Type B pancreatic cell (in vitro differentiated cells): ENCODE measurements at regions not wholly inside any gene's neighbourhood (a gene's known extent, or its start where the extent isn't known, plus 50 kb on each side); places are given as distances from the start of the nearest gene placed in this dataset.

ENCODE experiments used
- DNase-seq: peaks from one replicate; pipeline ENCODE4 v3.0.0; 2021; ENCODE audit warnings: mixed read lengths; ENCODE audit not compliant: unreplicated experiment; ENCODE audit errors: extremely low spot score
- H3K27ac Mint-ChIP-seq: 2 replicates; pipeline ENCODE4 v1.8.0; 2021; ENCODE audit warnings: mild to moderate bottlenecking, mixed read lengths
- H3K27me3 Mint-ChIP-seq: 2 replicates; pipeline ENCODE4 v1.8.0; 2021; ENCODE audit warnings: mixed read lengths
- H3K36me3 Mint-ChIP-seq: 2 replicates; pipeline ENCODE4 v1.8.0; 2021; ENCODE audit warnings: mixed read lengths
- H3K4me1 Mint-ChIP-seq: one replicate; pipeline ENCODE4 v1.8.0; 2021; ENCODE audit warnings: mixed read lengths; ENCODE audit not compliant: unreplicated experiment
- H3K4me3 Mint-ChIP-seq: 2 replicates; pipeline ENCODE4 v1.8.0; 2021; ENCODE audit warnings: mild to moderate bottlenecking, mixed read lengths
- H3K9me3 Mint-ChIP-seq: 2 replicates; pipeline ENCODE4 v1.8.0; 2021; ENCODE audit warnings: mixed read lengths
- TF ChIP-seq, protein P1 (sequence below): fragments of 200-600 bp; sonication (generic); conservative IDR thresholded peaks from 2 replicates; pipeline ENCODE4 v1.5.0; 2021; ENCODE audit warnings: antibody characterized with exemption, mild to moderate bottlenecking

DNA sequence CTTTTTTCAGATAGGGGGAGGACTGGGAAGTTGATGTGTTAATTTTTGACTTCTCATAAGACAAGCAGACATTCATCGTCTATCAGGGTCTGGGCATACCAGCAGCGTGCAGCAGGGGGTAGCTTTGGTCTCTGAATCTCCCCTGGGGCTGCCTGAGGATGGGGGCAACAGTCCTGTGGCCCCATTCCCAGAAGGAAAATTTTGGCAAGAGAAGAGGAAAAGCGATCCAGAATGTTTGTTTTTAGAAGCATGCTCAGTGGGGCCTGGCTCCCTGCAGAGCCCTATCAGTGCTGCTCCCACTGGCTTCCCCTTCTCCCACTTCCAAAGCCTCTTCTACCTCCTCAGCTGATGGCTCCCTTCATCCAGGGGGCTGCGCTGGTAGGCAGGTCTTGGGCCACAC, 194.8 kb upstream of the IL12B start:
- Mint-ChIP-seq H3K27ac (no peak overlapping the region), H3K36me3 (no peaks in the 10 kb centered on the region), H3K9me3 (peaks cover 4% of the 10 kb centered on the region), H3K4me3 (no peak overlapping the region), H3K4me1 (no peaks in the 10 kb centered on the region), H3K27me3 (no peaks in the 10 kb centered on the region)
- DNase-seq, result no peak
- TF ChIP-seq, protein P1, sequence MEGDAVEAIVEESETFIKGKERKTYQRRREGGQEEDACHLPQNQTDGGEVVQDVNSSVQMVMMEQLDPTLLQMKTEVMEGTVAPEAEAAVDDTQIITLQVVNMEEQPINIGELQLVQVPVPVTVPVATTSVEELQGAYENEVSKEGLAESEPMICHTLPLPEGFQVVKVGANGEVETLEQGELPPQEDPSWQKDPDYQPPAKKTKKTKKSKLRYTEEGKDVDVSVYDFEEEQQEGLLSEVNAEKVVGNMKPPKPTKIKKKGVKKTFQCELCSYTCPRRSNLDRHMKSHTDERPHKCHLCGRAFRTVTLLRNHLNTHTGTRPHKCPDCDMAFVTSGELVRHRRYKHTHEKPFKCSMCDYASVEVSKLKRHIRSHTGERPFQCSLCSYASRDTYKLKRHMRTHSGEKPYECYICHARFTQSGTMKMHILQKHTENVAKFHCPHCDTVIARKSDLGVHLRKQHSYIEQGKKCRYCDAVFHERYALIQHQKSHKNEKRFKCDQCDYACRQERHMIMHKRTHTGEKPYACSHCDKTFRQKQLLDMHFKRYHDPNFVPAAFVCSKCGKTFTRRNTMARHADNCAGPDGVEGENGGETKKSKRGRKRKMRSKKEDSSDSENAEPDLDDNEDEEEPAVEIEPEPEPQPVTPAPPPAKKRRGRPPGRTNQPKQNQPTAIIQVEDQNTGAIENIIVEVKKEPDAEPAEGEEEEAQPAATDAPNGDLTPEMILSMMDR, result no peak

DNA sequence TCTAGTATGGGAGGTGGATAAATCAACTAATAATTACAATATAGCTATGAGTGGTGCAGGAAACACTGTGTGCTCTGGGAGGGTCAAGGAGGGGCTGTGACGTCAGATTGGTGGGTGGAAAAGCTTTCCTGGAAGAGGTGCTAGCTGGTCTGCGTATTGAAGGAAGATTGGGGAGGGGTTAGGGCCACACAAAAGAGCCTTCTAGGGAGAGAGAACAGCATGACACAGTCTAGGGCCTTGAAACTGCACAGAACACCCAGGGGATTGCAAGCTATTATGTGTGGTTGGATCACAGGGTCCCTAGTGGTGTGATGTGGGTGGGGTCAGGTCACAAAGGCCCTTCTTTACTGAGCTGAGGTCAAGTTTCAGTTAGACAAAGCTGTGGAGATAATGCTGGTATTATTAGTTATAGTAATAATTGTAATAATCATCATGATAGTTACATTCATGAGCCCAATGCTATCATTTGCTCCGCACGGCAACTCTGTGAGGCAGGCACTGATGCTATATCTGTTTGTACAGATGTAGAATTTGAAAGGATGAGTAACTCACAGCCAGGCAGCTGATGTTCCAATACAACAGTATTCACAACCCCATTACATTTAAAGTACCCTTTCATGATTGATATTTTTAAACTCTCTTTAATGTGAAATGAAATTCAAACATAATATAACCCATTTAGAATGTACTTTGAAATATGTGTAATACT, 197.4 kb upstream of the IL12B start:
- TF ChIP-seq, protein P1, result peak; percentile 38
- Mint-ChIP-seq H3K9me3 (peaks cover 4% of the 10 kb centered on the region), H3K27me3 (no peaks in the 10 kb centered on the region), H3K27ac (no peak overlapping the region), H3K4me1 (no peaks in the 10 kb centered on the region), H3K36me3 (no peaks in the 10 kb centered on the region), H3K4me3 (no peak overlapping the region)
- DNase-seq, result no peak

DNA sequence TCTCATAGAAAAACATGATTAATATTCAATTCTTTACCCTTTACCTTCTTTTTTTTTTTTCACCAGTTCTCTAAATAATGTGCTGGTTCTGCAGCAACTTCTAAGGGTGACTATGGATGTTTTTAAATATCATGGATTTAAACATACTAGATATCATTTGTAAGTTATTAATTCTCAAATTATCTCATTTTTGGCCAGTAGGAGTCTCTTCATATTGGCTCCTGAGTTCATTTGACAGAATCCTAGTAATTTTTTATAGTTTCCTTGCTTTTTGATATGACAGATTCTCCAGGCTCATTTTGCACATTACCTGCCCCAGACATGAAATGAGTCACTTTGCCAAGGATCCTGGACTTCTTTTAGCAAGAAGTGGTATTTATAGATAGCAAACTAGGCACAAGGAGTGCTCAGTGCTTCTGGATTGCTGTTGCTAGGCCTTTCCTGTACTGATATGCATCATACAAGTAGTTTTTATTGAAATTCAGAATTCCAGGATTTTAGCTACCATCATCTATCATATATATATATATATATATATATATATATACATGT, 201.3 kb upstream of the IL12B start:
- Mint-ChIP-seq H3K27me3 (no peaks in the 10 kb centered on the region), H3K27ac (no peak overlapping the region), H3K9me3 (peaks cover 4% of the 10 kb centered on the region), H3K4me1 (no peaks in the 10 kb centered on the region), H3K4me3 (no peak overlapping the region), H3K36me3 (no peaks in the 10 kb centered on the region)
- no peak for DNase-seq
- TF ChIP-seq, protein P1, result peak; percentile 37

DNA sequence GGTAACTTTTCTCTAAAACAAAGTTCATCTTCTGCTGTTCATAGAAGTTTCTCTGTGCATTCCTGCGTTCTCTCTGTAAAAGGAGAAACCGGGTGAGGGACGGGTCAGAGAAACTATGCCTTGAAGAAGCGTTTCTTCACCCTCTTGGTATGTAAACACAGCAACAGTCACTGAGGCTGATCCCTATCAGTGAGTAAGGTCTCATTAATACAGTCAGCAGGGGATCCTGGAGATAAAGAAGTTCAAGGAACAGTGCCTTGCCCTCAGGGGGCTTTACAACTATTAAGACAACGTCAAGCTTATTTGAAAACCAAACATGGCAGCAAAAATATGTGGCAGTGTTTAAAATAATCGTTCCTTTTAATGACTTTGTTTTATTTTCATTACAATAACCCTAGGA, 202.9 kb upstream of the IL12B start:
- Mint-ChIP-seq H3K27me3 (no peaks in the 10 kb centered on the region), H3K36me3 (no peaks in the 10 kb centered on the region), H3K27ac (peak overlapping the region; percentile 86), H3K4me1 (no peaks in the 10 kb centered on the region), H3K9me3 (peaks cover 4% of the 10 kb centered on the region), H3K4me3 (peak overlapping the region; percentile 12)
- TF ChIP-seq, protein P1, result no peak
- no peak for DNase-seq

DNA sequence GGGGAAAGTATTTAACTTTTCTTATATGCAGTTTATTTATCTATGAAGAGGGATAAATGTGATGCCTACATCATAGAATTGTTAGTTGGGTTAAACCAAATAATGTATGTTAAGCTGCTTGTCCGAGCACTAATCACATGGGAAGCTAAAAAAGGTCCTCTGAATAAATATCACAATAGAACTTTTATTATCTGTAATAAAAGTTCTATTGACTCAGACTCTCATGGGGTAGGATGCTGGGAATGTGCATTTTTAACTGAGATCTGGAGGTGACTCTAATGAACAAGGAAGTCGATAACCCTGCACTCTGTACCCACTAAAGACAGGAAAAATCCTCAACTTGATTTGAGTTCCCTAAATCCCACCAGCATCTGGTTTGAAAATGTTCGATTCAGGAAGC, 205.9 kb upstream of the IL12B start:
- DNase-seq, result no peak
- Mint-ChIP-seq H3K4me3 (no peak overlapping the region), H3K36me3 (no peaks in the 10 kb centered on the region), H3K27me3 (no peaks in the 10 kb centered on the region), H3K9me3 (no peaks in the 10 kb centered on the region), H3K27ac (no peak overlapping the region), H3K4me1 (no peaks in the 10 kb centered on the region)
- TF ChIP-seq, protein P1, result no peak
